Gastrocnemius medialis (tissue), 4 donors: ENCODE measurements at regions not wholly inside any gene's neighbourhood (a gene's known extent, or its start where the extent isn't known, plus 50 kb on each side); places are given as distances from the start of the nearest gene placed in this dataset.

Experiments used
- POLR2A ChIP-seq, 2 donors: fragments of 450-650 bp; IDR thresholded peaks; one replicate each; pipeline ENCODE4 v1.6.1; 2017; ENCODE audit warnings: antibody characterized with exemption in 2 of 2, mild to moderate bottlenecking in 2 of 2, moderate library complexity in 2 of 2
- TF ChIP-seq, protein P1 (sequence below), 5 experiments: fragments of 450-650 bp in 3 of 5; fragments of 200-600 bp in 2 of 5; sonication (generic) in 2 of 5; IDR thresholded peaks in 4 of 5; conservative IDR thresholded peaks in 1 of 5; 1 replicate in 4 of 5; 2 replicates in 1 of 5; pipeline ENCODE4 v1.5.1; 2016 to 2019; ENCODE audit warnings: antibody characterized with exemption in 5 of 5, mild to moderate bottlenecking in 3 of 5, moderate library complexity in 3 of 5

DNA sequence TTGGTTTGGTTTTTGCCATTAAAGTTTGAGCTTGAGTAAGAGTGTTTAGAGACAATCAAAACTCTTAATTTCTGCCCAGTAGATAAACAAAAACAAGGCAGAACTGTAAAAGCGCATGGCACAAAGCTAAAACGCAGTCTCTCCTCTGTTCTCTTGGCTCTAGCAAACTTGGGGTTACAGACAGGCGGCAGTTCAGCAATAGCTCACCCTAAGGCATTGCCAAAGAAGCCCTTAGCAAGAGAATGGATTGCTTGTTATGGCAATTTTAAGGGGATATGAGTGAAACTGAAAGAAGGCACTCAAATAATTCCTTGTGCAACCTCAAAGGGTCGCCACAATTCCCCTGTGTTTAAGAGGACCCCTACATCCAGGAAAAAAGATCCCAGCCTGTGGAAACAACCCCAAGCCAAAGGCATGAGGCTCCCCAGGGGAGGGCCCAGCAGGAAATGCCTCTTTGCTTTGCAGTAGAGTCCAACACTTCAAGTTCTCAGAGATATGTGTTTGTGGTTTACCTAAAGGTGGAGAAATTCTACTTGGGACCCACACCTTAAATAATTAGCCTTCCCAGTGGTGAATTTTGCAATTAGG lies 317.0 kb upstream of the MPDZ start:
- TF ChIP-seq, protein P1, sequence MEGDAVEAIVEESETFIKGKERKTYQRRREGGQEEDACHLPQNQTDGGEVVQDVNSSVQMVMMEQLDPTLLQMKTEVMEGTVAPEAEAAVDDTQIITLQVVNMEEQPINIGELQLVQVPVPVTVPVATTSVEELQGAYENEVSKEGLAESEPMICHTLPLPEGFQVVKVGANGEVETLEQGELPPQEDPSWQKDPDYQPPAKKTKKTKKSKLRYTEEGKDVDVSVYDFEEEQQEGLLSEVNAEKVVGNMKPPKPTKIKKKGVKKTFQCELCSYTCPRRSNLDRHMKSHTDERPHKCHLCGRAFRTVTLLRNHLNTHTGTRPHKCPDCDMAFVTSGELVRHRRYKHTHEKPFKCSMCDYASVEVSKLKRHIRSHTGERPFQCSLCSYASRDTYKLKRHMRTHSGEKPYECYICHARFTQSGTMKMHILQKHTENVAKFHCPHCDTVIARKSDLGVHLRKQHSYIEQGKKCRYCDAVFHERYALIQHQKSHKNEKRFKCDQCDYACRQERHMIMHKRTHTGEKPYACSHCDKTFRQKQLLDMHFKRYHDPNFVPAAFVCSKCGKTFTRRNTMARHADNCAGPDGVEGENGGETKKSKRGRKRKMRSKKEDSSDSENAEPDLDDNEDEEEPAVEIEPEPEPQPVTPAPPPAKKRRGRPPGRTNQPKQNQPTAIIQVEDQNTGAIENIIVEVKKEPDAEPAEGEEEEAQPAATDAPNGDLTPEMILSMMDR (IDR thresholded peaks at IDR 0.05 in 4 of 5, conservative IDR thresholded peaks at IDR 0.05 in 1 of 5), result no peak
- no peak for TF ChIP-seq POLR2A (IDR thresholded peaks at IDR 0.05)
